ENCODE measurements at regions not wholly inside any gene's neighbourhood (a gene's known extent, or its start where the extent isn't known, plus 50 kb on each side); places are given as distances from the start of the nearest gene placed in this dataset.
"Not testable (repeated sequence)": the region's sequence is repeated elsewhere in the genome, so short reads cannot be mapped to it uniquely, and the experiment has no call there.

- DNase-seq: no peak
Measured at GRCh38 chr19:27844261-27844660, 1368.7 kb downstream of the UQCRFS1 start.

GRCh38 chr19:27843861-27844260, 1369.1 kb downstream of the UQCRFS1 start:
- DNase-seq: no peak

- DNase-seq: no peak
Measured at GRCh38 chr19:27833031-27833430, 1379.9 kb downstream of the UQCRFS1 start.

- no peak for DNase-seq
Measured at GRCh38 chr19:27828829-27829228, 1384.1 kb downstream of the UQCRFS1 start.

GRCh38 chr19:27824108-27824507, 1388.8 kb downstream of the UQCRFS1 start:
- no peak for DNase-seq

- no peak for DNase-seq
Measured at GRCh38 chr19:27822336-27822735, 1390.6 kb downstream of the UQCRFS1 start.

GRCh38 chr19:27821418-27822018, 1391.4 kb downstream of the UQCRFS1 start:
- DNase-seq: no peak

- no peak for DNase-seq
Measured at GRCh38 chr19:27815985-27816384, 1397.0 kb downstream of the UQCRFS1 start.

- not testable (repeated sequence) for DNase-seq
Measured at GRCh38 chr19:27814834-27815233, 1398.1 kb downstream of the UQCRFS1 start.

GRCh38 chr19:27814274-27814673, 1398.7 kb downstream of the UQCRFS1 start:
- DNase-seq: not testable (repeated sequence)

- DNase-seq: no peak
Measured at GRCh38 chr19:27806471-27807070, 1406.4 kb downstream of the UQCRFS1 start.

GRCh38 chr19:27805848-27806247, 1407.1 kb downstream of the UQCRFS1 start:
- no peak for DNase-seq

- DNase-seq: not testable (repeated sequence)
Measured at GRCh38 chr19:27802293-27802692, 1410.7 kb downstream of the UQCRFS1 start.

GRCh38 chr19:27796540-27796939, 1416.4 kb downstream of the UQCRFS1 start:
- DNase-seq: no peak

GRCh38 chr19:27796073-27796472, 1416.9 kb downstream of the UQCRFS1 start:
- no peak for DNase-seq

- no peak for DNase-seq
Measured at GRCh38 chr19:27795369-27795768, 1417.6 kb downstream of the UQCRFS1 start.

GRCh38 chr19:27794494-27795042, 1418.4 kb downstream of the UQCRFS1 start:
- DNase-seq: no peak

GRCh38 chr19:27793644-27794493, 1419.1 kb downstream of the UQCRFS1 start:
- DNase-seq: peak; percentile 78

GRCh38 chr19:27793128-27793643, 1419.8 kb downstream of the UQCRFS1 start:
- peak; percentile 57 for DNase-seq

GRCh38 chr19:27792576-27793127, 1420.3 kb downstream of the UQCRFS1 start:
- no peak for DNase-seq

- DNase-seq: no peak
Measured at GRCh38 chr19:27780367-27781075, 1432.4 kb downstream of the UQCRFS1 start.

- no peak for DNase-seq
Measured at GRCh38 chr19:27779954-27780353, 1433.0 kb downstream of the UQCRFS1 start.
